Mesendoderm (in vitro differentiated cells): ENCODE measurements at regions not wholly inside any gene's neighbourhood (a gene's known extent, or its start where the extent isn't known, plus 50 kb on each side); places are given as distances from the start of the nearest gene placed in this dataset.

Experiments
- DNase-seq: peaks from one replicate; pipeline ENCODE4 v3.0.0; 2013
- H2AK5ac ChIP-seq: 2 replicates; pipeline ENCODE4 v1.6.1; 2013; ENCODE audit warnings: low read length, inconsistent platforms
- H2BK120ac ChIP-seq: 2 replicates; pipeline ENCODE4 v1.6.1; 2013; ENCODE audit warnings: low read depth, mild to moderate bottlenecking, low read length, moderate library complexity, mixed read lengths
- H2BK15ac ChIP-seq: replicated peaks from 2 replicates; pipeline ENCODE4 v1.6.1; 2013; ENCODE audit warnings: low read depth, mild to moderate bottlenecking, moderate library complexity
- H2BK5ac ChIP-seq: 2 replicates; pipeline ENCODE4 v1.6.1; 2013; ENCODE audit warnings: low read length, inconsistent platforms
- H3K18ac ChIP-seq: 2 replicates; pipeline ENCODE4 v1.6.1; 2013; ENCODE audit warnings: mild to moderate bottlenecking, low read length, mixed read lengths
- H3K23ac ChIP-seq: one replicate; pipeline ENCODE4 v1.6.1; 2013; ENCODE audit warnings: low read length
- H3K27ac ChIP-seq: 2 replicates; pipeline ENCODE4 v1.5.1; 2013; ENCODE audit warnings: low read depth, mild to moderate bottlenecking, inconsistent platforms, low read length, moderate library complexity
- H3K27me3 ChIP-seq: 2 replicates; pipeline ENCODE4 v1.6.1; 2013; ENCODE audit warnings: low read length, control low read depth, mild to moderate bottlenecking, inconsistent platforms; ENCODE audit not compliant: insufficient read depth, poor library complexity
- H3K36me3 ChIP-seq: 2 replicates; pipeline ENCODE4 v1.6.1; 2013; ENCODE audit warnings: low read length, inconsistent platforms; ENCODE audit not compliant: control insufficient read depth, insufficient read depth
- H3K4ac ChIP-seq: one replicate; pipeline ENCODE4 v1.6.1; 2013; ENCODE audit warnings: low read depth, mild to moderate bottlenecking, low read length, moderate library complexity
- H3K4me1 ChIP-seq: 2 replicates; pipeline ENCODE4 v1.6.1; 2013; ENCODE audit warnings: low read depth, low read length, inconsistent platforms; ENCODE audit not compliant: control insufficient read depth
- H3K4me2 ChIP-seq: 2 replicates; pipeline ENCODE4 v1.6.1; 2013; ENCODE audit warnings: low read length
- H3K4me3 ChIP-seq: 2 replicates; pipeline ENCODE4 v1.5.1; 2013; ENCODE audit warnings: mild to moderate bottlenecking, low read length
- H3K56ac ChIP-seq: one replicate; pipeline ENCODE4 v1.6.1; 2013; ENCODE audit warnings: low read length
- H3K79me1 ChIP-seq: 2 replicates; pipeline ENCODE4 v1.6.1; 2013; ENCODE audit warnings: low read length, inconsistent platforms
- H3K79me2 ChIP-seq: 2 replicates; pipeline ENCODE4 v1.6.1; 2013; ENCODE audit warnings: mild to moderate bottlenecking, low read length; ENCODE audit not compliant: control insufficient read depth, insufficient read depth
- H3K9ac ChIP-seq: 2 replicates; pipeline ENCODE4 v1.6.1; 2013; ENCODE audit warnings: low read length, inconsistent platforms
- H4K5ac ChIP-seq: one replicate; pipeline ENCODE4 v1.6.1; 2013; ENCODE audit warnings: low read length
- H4K8ac ChIP-seq: one replicate; pipeline ENCODE4 v1.6.1; 2013; ENCODE audit warnings: low read depth, mild to moderate bottlenecking, control low read depth, low read length, moderate library complexity
- WGBS: extraction: QIAGEN DNeasy Blood & Tissue Kit; methylation state at CpG from one replicate; pipeline ENCODE4 v1.1.7; 2013; ENCODE audit warnings: low lambda C conversion rate, missing lambda C conversion rate; ENCODE audit not compliant: insufficient coverage; ENCODE audit errors: extremely low coverage; 5-methylcytosine and 5-hydroxymethylcytosine counted together

DNA sequence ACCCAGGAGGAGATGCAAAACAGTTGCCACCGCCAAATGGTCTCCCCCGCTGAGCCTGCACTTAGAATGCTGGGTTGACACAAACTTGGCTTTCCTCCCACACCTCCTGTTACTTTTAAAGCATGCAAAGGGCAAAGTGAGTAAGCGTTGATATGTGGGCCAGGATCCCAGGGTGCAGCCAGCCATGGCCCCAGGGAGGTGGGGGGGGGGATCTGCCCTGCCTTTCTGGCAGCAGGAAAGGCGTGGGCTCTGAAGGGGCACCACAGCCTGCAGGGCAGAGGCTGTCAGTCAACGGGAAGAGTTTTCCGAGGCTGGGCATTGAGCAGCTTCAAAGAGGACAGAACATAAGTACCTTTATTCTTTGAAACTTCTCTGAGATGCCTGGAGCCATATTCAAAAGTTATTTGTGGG, 142.3 kb downstream of the ABCC12 start:
- Histone ChIP-seq H2BK120ac (no peak overlapping the region), H3K4me3 (no peak overlapping the region), H4K8ac (no peak overlapping the region), H3K27ac (no peak overlapping the region), H4K5ac (no peak overlapping the region), H3K4ac (no peak overlapping the region), H3K18ac (no peak overlapping the region), H3K4me1 (no peaks in the 10 kb centered on the region), H3K79me1 (no peaks in the 10 kb centered on the region), H3K27me3 (no peaks in the 10 kb centered on the region), H2BK5ac (no peak overlapping the region), H2AK5ac (no peak overlapping the region), H3K36me3 (no peaks in the 10 kb centered on the region), H3K56ac (no peak overlapping the region), H3K4me2 (no peak overlapping the region), H3K79me2 (no peaks in the 10 kb centered on the region), H2BK15ac (no peak overlapping the region), H3K23ac (no peak overlapping the region), H3K9ac (no peak overlapping the region)
- WGBS = no CpG with 5 or more reads among the region's 6 CpGs
- peak; percentile 58 for DNase-seq

DNA sequence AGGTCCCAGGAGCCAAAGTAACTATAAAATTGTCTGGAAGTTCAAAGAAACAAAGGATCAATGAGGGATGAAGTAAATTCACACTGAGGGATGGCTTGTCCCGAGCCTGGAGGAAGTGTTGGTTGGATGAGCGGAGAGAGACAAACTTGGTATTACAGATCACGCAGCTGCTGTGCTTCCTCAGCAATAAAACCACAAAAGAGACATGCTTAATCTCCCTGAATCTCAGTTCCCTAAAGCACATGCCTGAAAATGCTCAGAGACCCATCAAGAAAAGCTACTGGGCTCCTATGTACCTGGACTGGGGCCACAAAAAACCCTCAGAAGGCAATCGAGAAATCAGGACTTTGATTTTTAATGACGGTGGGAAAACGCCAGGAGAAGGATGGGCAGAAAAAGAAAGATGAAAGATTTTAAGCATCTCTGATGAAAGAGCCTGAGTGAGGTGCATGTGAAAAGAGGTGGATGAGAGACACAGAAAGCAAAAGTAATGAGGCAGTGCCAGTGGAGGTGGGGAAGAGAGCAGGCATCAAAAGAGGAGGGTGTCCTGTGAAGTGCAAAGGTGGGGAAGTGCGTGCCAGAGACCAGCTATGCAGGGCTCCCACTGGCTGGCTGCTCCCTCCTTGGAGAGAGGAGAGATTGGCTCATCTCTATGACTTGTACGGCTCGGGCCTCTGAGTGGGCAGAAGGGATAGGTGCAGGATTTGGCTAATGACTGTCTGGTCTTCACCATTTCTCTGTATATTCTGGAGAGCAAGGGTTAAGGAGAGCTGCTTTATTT, 143.7 kb downstream of the ABCC12 start:
- no peaks in the 10 kb centered on the region for H3K27me3 ChIP-seq
- no peak overlapping the region for H2BK120ac ChIP-seq
- no peak overlapping the region for H4K8ac ChIP-seq
- peak overlapping the region; percentile 37 for H2AK5ac ChIP-seq
- no CpG with 5 or more reads among the region's 9 CpGs for WGBS
- H2BK15ac ChIP-seq = no peak overlapping the region
- no peak overlapping the region for H2BK5ac ChIP-seq
- H3K56ac ChIP-seq = peak overlapping the region; percentile 40
- no peak overlapping the region for H3K18ac ChIP-seq
- no peak overlapping the region for H3K23ac ChIP-seq
- H3K79me2 ChIP-seq = no peaks in the 10 kb centered on the region
- no peak overlapping the region for H4K5ac ChIP-seq
- no peak overlapping the region for H3K4me3 ChIP-seq
- H3K4me2 ChIP-seq = no peak overlapping the region
- no peak overlapping the region for H3K27ac ChIP-seq
- H3K9ac ChIP-seq = no peak overlapping the region
- H3K4ac ChIP-seq = no peak overlapping the region
- H3K36me3 ChIP-seq = no peaks in the 10 kb centered on the region
- no peak for DNase-seq
- H3K4me1 ChIP-seq = no peaks in the 10 kb centered on the region
- H3K79me1 ChIP-seq = no peaks in the 10 kb centered on the region

DNA sequence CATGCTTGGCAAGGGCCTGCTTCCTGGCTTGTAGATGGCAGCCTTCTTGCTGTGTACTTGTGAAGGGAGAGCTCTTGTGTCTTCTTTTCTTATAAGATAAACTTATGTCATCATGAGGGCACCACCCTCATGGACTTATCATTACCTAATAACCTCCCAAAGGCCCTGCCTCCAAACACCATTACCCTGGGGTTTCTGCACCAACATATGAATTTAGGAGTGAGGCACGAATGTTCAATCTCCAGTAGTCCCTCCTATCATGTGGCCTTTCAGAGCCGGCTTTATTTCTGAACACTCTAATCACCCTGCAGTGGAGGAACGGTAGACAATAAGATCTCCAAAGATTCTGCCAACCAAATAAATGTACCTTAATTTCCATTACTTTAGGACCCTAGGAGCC, 144.3 kb downstream of the ABCC12 start:
- Histone ChIP-seq H3K79me1 (no peaks in the 10 kb centered on the region), H3K4me1 (no peaks in the 10 kb centered on the region), H4K8ac (no peak overlapping the region), H2AK5ac (no peak overlapping the region), H2BK120ac (no peak overlapping the region), H2BK15ac (no peak overlapping the region), H3K4me3 (no peak overlapping the region), H3K4ac (no peak overlapping the region), H3K79me2 (no peaks in the 10 kb centered on the region), H3K27me3 (no peaks in the 10 kb centered on the region), H2BK5ac (no peak overlapping the region), H3K4me2 (no peak overlapping the region), H3K36me3 (no peaks in the 10 kb centered on the region), H3K27ac (no peak overlapping the region), H3K18ac (no peak overlapping the region), H4K5ac (no peak overlapping the region), H3K23ac (no peak overlapping the region), H3K56ac (no peak overlapping the region), H3K9ac (no peak overlapping the region)
- WGBS = no CpG with 5 or more reads among the region's 3 CpGs
- no peak for DNase-seq

DNA sequence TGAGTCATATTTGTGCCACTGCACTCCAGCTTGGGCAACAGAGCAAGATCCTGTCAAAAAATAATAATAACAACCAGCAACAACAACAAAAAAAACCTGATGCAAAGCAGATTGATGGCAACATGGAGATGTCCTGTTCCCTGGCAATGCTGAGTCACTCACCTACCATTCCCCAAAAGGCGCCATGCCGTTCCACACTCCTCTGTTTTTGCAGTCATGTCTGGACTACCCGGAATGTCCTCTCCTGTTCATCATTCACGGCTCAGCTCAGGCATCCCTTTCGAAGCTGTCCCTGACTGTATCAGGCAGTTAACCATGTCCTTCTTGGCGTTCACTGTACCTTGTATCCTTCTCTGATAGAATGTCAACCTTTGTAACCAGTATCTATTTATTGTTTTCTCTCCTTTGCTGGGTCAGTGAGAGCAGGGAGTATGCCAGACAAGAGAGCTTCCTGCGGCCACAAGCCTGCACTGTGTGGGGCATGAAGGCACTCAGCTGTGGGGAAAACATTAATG, 147.7 kb downstream of the ABCC12 start:
- no CpG with 5 or more reads among the region's 7 CpGs for WGBS

DNA sequence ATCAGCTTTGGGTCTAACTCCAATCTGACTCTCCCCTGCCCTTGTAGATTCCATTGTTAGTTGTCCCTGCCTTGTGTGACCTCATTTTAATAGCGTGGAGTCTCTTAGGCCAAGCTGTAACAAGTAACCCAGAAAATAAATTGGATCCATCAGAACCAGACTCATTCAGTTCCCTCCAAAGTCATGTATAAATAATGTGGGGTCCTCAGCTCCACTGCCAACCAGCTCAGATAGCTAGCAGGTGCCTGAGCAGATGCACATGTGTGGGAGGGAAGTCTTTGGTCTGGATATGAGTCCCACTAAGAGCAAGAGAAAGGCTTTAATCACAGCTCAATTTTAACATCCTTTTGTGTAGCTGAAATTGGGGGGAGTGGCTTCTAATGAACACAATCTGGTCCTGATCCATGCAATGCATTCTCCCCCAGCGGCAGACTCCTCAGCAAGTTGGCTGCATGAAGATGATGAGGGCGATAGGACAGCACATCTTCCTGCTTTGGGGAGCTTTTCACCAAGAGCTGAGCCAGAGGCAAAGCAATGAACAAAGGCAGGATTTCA, 151.6 kb downstream of the ABCC12 start:
- WGBS = no CpG with 5 or more reads among the region's 3 CpGs
- Histone ChIP-seq H3K9ac (no peak overlapping the region), H3K4me3 (no peak overlapping the region), H2AK5ac (no peak overlapping the region), H3K79me2 (no peaks in the 10 kb centered on the region), H3K23ac (no peak overlapping the region), H4K5ac (no peak overlapping the region), H3K27me3 (no peaks in the 10 kb centered on the region), H3K79me1 (no peaks in the 10 kb centered on the region), H2BK5ac (no peak overlapping the region), H2BK15ac (no peak overlapping the region), H3K4me2 (no peak overlapping the region), H2BK120ac (no peak overlapping the region), H3K4ac (no peak overlapping the region), H4K8ac (no peak overlapping the region), H3K18ac (no peak overlapping the region), H3K4me1 (no peaks in the 10 kb centered on the region), H3K36me3 (no peaks in the 10 kb centered on the region), H3K56ac (no peak overlapping the region), H3K27ac (no peak overlapping the region)
- no peak for DNase-seq

More for the DNA sequence above, 147.7 kb downstream of the ABCC12 start:
- H3K9ac ChIP-seq = no peak overlapping the region
- no peak overlapping the region for H3K4ac ChIP-seq
- no peak overlapping the region for H4K8ac ChIP-seq
- H2AK5ac ChIP-seq = no peak overlapping the region
- no peak overlapping the region for H3K4me3 ChIP-seq
- H2BK120ac ChIP-seq = no peak overlapping the region
- H4K5ac ChIP-seq = no peak overlapping the region
- no peak overlapping the region for H2BK5ac ChIP-seq
- H3K4me2 ChIP-seq = no peak overlapping the region
- H3K27ac ChIP-seq = no peak overlapping the region
- H3K18ac ChIP-seq = no peak overlapping the region
- no peaks in the 10 kb centered on the region for H3K4me1 ChIP-seq
- no peak for DNase-seq
- no peak overlapping the region for H3K56ac ChIP-seq
- no peak overlapping the region for H3K23ac ChIP-seq
- H3K79me1 ChIP-seq = no peaks in the 10 kb centered on the region
- no peak overlapping the region for H2BK15ac ChIP-seq
- H3K79me2 ChIP-seq = no peaks in the 10 kb centered on the region
- no peaks in the 10 kb centered on the region for H3K36me3 ChIP-seq
- no peaks in the 10 kb centered on the region for H3K27me3 ChIP-seq
